ENCODE measurements at regions not wholly inside any gene's neighbourhood (a gene's known extent, or its start where the extent isn't known, plus 50 kb on each side); places are given as distances from the start of the nearest gene placed in this dataset.
"Not testable (repeated sequence)": the region's sequence is repeated elsewhere in the genome, so short reads cannot be mapped to it uniquely, and the experiment has no call there.

GRCh38 chr7:24396387-24396786, 112.4 kb downstream of the NPY start:
- not testable (repeated sequence) for DNase-seq

- no peak for DNase-seq
These were observed 117.9 kb downstream of the NPY start for GRCh38 chr7:24401628-24402593.

- no peak for DNase-seq
These were observed 118.7 kb downstream of the NPY start for GRCh38 chr7:24402655-24403054.

GRCh38 chr7:24403557-24403956, 119.6 kb downstream of the NPY start:
- no peak for DNase-seq

- no peak for DNase-seq
These were observed 120.3 kb downstream of the NPY start for GRCh38 chr7:24404315-24404714.

- no peak for DNase-seq
These were observed 121.0 kb downstream of the NPY start for GRCh38 chr7:24405002-24405401.

GRCh38 chr7:24406053-24406788, 122.2 kb downstream of the NPY start:
- no peak for DNase-seq

GRCh38 chr7:24406789-24407299, 122.9 kb downstream of the NPY start:
- DNase-seq: no peak

- no peak for DNase-seq
These were observed 124.0 kb downstream of the NPY start for GRCh38 chr7:24407965-24408364.

GRCh38 chr7:24408798-24409430, 124.9 kb downstream of the NPY start:
- no peak for DNase-seq

GRCh38 chr7:24409431-24410024, 125.5 kb downstream of the NPY start:
- no peak for DNase-seq

GRCh38 chr7:24411226-24411625, 127.2 kb downstream of the NPY start:
- DNase-seq: no peak

GRCh38 chr7:24417526-24418120, 133.6 kb downstream of the NPY start:
- no peak for DNase-seq

- no peak for DNase-seq
These were observed 135.1 kb downstream of the NPY start for GRCh38 chr7:24419077-24419476.

GRCh38 chr7:24419511-24419910, 135.5 kb downstream of the NPY start:
- DNase-seq: no peak

- no peak for DNase-seq
These were observed 138.5 kb downstream of the NPY start for GRCh38 chr7:24422441-24423010.

GRCh38 chr7:24425664-24426063, 141.7 kb downstream of the NPY start:
- no peak for DNase-seq

- no peak for DNase-seq
These were observed 143.1 kb downstream of the NPY start for GRCh38 chr7:24427048-24427447.

GRCh38 chr7:24428676-24429075, 144.6 kb upstream of the PALS2 start:
- DNase-seq: no peak

GRCh38 chr7:24432677-24433076, 140.6 kb upstream of the PALS2 start:
- DNase-seq: no peak

GRCh38 chr7:24434972-24435371, 138.3 kb upstream of the PALS2 start:
- no peak for DNase-seq
